Tongue (tissue), 1 donor: ENCODE measurements at regions not wholly inside any gene's neighbourhood (a gene's known extent, or its start where the extent isn't known, plus 50 kb on each side); places are given as distances from the start of the nearest gene placed in this dataset.
"Not testable (repeated sequence)": the region's sequence is repeated elsewhere in the genome, so short reads cannot be mapped to it uniquely, and the experiment has no call there.

ENCODE experiments used
- DNase-seq: peaks from one replicate; pipeline ENCODE4 v3.0.0-alpha.2; 2015

- DNase-seq = no peak
Measured at GRCh38 chr13:50419331-50419865, 404.2 kb downstream of the KCNRG start.

DNA sequence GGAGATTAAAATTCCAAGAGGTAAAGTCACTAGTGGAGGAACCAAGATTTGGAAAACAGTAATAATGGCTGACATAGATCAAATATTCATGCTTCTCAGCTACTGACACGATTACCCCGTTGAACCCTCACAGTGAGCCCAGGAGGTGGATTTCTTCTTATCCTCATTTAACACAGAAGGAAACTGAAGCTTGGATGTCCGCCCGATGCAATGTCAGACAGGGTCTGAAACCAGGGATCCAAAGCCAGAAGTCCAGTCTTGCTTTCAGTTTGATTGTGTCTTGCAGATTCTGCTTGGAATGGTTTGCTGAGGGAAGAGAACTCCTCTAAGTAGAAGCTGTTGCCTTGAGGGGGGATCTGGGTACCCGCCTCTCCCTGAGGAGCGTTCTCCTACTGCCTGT, 404.7 kb downstream of the KCNRG start:
- no peak for DNase-seq

DNA sequence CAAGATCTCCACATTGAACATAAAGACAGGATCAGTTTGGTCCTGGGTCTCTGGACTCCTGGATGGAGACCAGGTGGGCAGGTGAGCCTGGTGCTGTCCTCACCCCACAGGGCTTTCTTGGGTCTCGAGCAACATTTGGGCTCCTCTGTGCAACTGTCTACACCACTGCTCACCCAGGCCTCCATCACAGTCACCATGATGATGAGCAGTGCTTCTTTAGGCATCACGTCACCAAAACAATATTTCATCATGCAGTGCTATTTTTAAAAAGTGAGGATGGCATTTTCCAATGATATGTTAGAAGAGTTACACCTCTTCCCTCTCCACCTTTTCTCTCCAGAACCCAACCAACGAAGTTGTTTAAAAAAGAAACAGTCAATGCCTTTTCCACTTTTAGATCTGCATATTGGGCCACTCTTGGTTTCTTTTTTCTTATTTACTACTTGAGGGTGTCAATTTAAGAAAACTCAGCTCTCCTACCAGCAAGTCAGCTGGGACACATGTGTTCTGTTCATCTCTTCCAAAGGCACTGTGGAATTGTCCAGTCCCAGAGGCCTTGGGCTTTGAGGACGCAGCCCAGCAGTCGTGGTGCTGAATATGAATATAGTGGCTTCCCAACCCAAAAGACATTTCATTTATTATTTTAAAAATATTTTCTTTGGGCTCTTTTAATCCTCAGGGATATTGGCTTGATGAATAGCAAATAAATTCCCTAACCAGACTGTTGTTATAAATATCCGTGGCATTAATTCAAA, 405.7 kb downstream of the KCNRG start:
- DNase-seq = no peak

DNA sequence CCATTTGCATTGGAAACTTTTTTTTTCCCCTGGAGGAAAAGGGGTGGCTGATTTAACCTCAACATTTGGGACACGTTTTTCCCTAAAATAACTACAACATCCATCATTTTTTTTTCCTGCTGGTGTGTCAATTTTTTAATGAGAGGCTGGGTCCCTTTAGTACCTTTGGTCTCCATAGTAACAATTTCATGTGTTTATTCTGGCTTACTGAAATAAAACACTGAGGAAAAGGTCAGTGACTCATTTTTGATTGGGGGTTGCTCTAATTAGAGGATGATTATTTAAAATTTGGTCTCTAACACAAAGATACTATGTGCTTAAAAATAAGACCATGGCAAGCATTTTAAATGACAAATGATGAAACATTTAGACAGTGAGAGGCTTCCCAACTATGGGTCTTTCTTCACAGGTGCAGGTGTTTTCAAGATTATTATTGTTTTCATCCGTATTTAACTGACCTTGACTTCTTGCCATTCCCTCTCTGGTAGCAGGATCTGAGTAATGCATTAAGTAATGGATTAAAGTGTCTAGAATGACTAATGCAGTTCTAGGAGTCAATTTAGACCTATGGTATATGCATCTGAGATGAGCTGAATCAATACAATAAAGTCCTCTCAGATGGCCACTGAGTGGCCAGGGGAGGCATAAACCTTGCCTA, 406.4 kb downstream of the KCNRG start:
- DNase-seq = no peak

DNA sequence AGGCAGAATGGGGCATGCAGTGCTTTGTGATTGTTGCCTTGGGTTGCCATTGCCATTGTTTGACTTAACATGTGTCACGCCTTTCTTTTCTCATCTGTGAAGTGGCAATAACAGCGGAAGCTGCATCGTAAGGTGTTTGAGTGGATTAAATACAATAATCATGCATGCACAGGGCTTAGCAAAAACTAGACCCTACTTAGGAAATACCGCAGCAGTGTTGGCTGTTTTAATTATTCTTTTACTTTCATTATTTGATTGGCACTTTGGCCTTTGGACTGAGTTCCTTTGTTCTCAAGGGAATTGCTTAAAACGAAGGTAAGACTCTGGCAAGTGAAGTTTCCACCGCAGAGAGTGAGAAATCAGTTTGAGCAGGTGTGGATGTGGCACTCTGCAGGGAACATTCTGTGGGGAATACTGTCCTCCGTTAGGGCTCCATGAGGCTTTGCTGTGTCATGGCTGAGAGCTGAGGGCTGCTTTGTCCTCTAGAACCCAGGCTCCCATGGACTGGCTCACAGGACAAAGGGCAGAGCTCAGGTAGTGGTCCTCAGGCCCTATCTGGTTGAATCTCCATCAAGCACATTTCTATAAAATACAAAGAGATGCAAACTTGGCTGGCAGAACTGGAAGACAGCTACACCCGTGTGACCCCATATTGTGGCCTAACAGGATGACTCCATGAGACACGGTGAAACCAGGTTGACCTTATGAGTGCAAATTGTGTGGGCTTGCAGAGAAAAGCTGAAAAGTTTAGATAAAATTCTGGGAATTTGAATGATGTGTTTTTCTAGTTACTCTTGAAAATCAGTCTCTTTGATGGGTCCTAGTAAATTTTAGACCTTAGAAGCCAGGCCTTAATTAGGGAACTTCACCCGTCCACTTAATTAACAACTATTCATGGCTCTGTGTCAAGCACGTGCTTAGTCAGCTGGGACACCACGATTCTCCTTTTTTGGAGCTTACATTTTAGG, 407.2 kb downstream of the KCNRG start:
- DNase-seq = no peak

DNA sequence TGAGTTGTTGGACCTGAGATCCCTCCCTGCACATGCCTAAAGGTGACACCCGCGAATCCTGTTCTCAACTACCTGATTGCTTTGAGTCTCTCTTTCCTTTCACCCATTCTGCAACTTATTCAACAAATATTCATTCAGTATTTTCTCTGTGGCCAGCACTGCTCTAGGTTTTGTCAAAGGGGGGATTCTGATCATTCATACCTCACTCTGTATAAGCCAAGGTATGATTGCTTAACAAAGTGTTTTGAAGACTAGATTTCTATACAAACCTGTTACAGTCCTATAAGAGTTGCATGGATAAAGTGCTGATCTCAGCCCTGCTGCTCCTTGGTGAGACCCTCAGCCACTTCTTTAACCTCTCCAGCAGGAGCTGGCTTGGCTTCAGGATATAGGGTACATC, 409.7 kb downstream of the KCNRG start:
- DNase-seq = no peak

GRCh38 chr13:50425772-50426171, 410.5 kb downstream of the KCNRG start:
- no peak for DNase-seq

DNA sequence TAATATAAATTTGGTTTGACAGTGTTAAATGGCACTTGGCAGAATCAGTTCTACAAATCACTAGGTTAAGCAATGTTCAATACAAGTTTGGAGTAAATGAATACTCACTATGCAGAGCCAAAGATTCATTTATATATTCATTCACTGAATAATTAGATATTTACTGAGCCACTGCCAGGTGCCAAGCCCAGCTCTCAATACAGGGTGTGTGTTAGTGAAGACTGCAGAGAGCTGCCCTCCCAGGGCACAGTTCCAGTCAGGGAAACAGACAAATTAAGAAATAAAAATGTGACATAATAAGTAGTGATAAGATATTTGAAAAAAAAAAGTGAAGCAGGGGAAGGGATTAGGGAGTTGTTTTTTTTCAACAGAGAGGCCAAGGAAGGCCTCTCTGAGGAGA, 411.7 kb downstream of the KCNRG start:
- no peak for DNase-seq

DNA sequence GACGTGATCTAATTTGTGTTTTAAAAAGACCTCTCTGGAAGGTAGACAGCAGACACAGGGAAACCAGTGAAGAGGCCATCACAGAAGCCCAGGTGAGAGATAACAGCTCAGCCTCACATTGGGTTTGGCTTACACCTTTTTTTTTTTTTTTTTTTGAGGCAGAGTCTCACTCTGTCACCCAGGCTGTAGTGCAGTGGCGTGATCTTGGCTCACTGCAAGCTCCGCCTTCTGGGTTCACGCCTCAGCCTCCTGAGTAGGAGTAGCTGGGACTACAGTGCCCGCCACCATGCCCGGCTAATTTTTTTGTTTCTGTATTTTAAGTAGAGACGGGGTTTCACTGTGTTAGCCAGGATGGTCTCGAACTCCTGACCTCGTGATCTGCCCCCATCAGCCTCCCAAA, 412.3 kb downstream of the KCNRG start:
- not testable (repeated sequence) for DNase-seq

DNA sequence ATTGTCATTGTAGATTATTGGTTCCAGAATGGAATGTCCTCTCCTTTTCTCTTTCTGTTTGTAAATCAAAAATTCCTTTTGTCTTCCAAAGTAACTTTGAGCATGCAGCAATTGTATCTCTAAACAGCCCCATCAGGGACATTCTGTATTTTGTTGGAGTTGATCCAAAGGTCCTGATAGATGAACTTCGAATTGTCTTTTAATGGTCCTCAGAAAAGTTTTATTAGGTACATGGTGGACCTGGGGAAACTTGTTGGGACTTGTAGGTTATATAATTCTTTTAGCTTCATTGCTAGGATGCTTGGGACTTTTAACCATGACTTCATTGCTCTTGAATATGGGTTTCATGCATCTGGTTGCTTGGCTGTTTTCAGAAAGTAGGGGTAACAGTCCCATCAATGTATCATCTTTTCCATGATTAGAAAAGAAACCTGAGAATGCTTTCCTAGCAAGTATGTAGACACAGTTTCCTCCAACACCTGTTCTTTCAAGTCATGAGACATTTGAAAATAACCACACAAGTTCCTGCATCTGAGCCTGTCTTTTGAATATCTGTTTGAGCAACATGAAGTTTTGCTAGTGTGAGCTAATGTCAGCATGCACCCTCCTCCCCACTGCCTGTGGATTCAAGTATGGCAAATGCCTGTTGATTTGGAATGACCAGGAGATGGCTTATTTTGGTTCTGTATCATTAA, 413.1 kb downstream of the KCNRG start:
- DNase-seq = peak; percentile 39

GRCh38 chr13:50435011-50435410, 408.5 kb downstream of the DLEU7 start:
- DNase-seq = no peak

GRCh38 chr13:50437252-50437651, 406.2 kb downstream of the DLEU7 start:
- DNase-seq = no peak

DNA sequence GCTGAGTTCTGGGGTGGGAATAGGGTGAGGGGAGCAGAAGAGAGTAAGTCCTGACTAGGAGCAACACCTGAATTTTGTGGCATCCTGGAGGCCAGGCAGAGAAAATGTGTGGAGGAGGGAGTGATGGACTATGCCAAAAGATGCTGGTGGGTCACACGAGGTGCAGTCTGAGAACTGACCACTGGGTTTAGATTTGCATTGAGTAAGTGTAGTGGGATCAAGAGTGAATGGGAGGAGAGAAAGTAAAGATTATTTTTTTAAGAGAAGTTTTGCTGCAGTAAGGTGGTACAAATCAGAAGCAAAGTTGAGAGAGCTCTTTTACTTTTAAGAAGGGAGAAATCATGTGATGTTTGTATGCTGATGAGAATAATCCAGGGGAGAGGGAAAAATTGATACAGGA, 405.1 kb downstream of the DLEU7 start:
- DNase-seq = no peak

DNA sequence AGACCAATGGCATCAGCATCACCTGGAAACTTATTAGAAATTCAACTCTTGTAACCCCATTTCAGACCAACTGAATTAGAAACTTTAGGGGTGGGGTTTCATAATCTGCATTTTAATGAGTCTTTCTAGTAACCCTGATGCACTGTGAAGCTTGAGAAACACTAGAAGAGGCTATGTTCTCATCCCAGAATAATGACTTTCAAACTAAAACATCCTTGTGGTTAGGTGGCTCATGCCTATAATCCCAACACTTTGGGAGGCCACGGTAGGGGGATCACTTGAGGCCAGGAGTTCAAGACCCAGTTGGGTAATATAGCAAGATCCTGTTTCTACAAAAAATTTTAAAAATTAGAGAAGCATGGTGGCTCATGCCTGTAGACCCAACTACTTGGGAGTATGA, 402.4 kb downstream of the DLEU7 start:
- no peak for DNase-seq

DNA sequence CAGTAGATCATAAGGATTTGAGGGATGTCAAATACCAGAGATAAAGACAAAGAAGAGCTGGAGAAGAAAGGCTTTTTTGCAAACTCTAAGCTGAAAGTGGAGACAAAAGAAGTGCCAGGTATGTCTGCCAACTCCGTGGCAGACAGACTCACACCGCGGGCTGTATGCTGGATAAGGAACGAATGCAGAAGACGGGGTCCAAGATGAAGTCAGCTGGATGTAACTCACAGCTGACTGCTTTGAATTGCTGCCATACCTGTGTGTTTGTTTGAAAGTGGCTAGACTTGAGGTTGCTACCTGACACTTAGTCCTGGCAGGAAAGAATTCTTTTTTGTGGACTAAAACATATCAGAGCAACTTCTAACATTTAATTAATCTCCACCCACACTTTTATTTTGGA, 398.8 kb downstream of the DLEU7 start:
- no peak for DNase-seq

DNA sequence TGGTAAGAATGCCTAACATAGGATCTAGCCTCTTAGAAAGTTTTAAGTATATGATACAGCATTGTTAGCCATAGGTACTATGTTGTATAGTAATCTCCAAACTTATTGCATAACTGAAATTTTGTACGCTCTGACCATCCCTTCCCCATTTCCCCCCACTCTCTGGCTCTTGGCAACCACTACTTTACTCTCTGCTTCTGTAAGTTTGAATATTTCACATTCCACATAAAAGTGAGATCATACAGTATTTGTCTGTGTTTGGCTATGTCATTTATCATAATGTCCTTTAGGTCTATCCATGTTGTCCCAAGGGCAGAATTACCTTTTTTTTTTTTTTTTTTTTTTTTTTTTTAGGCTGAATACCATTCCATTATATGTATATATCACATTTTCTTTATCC, 396.9 kb downstream of the DLEU7 start:
- DNase-seq = no peak

- peak; percentile 19 for DNase-seq
Measured at GRCh38 chr13:50448535-50448998, 394.9 kb downstream of the DLEU7 start.

DNA sequence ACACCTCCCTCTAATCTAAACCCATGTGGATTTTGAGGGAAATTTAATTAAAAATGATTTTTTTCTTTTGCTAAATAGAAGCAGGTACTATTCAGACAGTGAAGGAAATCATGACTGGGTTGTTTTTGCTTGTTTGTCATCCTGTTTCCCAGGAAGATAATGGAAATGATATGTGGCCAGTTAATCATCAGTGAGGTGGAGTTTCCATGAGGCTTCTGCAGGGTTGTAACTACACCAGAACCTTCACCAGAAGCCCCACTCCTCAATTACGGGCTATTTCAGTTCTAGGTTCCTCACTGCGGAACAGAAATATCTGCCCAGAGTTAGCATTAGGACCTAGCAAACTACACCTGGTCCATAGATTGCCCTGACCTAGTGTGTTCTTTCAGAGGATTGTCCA, 394.0 kb downstream of the DLEU7 start:
- DNase-seq = no peak

GRCh38 chr13:50450279-50450678, 393.2 kb downstream of the DLEU7 start:
- DNase-seq = no peak

GRCh38 chr13:50451609-50452008, 391.9 kb downstream of the DLEU7 start:
- no peak for DNase-seq

GRCh38 chr13:50452028-50452427, 391.5 kb downstream of the DLEU7 start:
- DNase-seq = no peak

DNA sequence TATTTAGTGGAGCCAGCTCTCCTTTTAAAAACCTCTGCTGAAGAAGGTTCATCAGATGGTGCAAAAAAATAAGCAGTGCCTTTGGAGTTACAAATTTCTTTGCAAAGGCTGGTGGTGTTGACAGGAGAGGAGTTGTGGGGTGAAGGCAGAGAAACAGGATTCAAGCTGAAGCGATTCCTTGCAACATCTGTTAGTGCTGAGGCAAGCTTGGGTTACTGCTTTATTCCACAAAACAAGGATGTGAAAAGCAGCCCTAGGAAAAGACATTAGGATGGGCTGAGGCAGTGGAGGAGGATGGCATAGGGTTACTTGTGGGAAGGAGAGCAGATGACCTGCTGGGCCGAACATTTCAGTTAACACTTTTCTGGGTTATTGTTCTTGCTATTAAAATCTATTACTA, 390.7 kb downstream of the DLEU7 start:
- no peak for DNase-seq
